ENCODE measurements at regions not wholly inside any gene's neighbourhood (a gene's known extent, or its start where the extent isn't known, plus 50 kb on each side); places are given as distances from the start of the nearest gene placed in this dataset.

- Mint-ChIP-seq H3K27me3 (no peaks in the 10 kb centered on the region), H3K27ac (no peak overlapping the region), H3K4me1 (no peaks in the 10 kb centered on the region), H3K9me3 (peaks cover 5% of the 10 kb centered on the region), H3K4me3 (no peak overlapping the region), H3K36me3 (ENCODE audit: low read depth) (no peaks in the 10 kb centered on the region)
- CTCF ChIA-PET: interaction anchor here (0.7 kb wide), 1 partner anchor 32 kb away, joined by 6 read pairs; no protein-coding TSS in a partner anchor
- POLR2A ChIA-PET: no interaction called here
- DNase-seq: no peak
Observed at GRCh38 chr2:139669675-139670074, 889.5 kb upstream of the NXPH2 start.

- CTCF ChIA-PET: no interaction called here
- DNase-seq: no peak
- peaks cover 18% of the 10 kb centered on the region for H3K9me3 Mint-ChIP-seq
- H3K27ac Mint-ChIP-seq: no peak overlapping the region
- no peaks in the 10 kb centered on the region for H3K4me1 Mint-ChIP-seq
- POLR2A ChIA-PET: no interaction called here
- no peak overlapping the region for H3K4me3 Mint-ChIP-seq
- no peaks in the 10 kb centered on the region for H3K36me3 Mint-ChIP-seq (ENCODE audit: low read depth)
- no peaks in the 10 kb centered on the region for H3K27me3 Mint-ChIP-seq
Observed at GRCh38 chr2:139652385-139652784, 872.2 kb upstream of the NXPH2 start.

- H3K9me3 Mint-ChIP-seq: peaks cover 25% of the 10 kb centered on the region
- H3K27ac Mint-ChIP-seq: no peak overlapping the region
- ChIA-PET CTCF (no interaction called here), POLR2A (no interaction called here)
- DNase-seq: no peak
- no peak overlapping the region for H3K4me3 Mint-ChIP-seq
- no peaks in the 10 kb centered on the region for H3K27me3 Mint-ChIP-seq
- H3K36me3 Mint-ChIP-seq (ENCODE audit: low read depth): no peaks in the 10 kb centered on the region
- no peaks in the 10 kb centered on the region for H3K4me1 Mint-ChIP-seq
Observed at GRCh38 chr2:139645617-139646016, 865.4 kb upstream of the NXPH2 start.

GRCh38 chr2:139643139-139643538, 862.9 kb upstream of the NXPH2 start:
- DNase-seq: no peak
- H3K9me3 Mint-ChIP-seq: peaks cover 11% of the 10 kb centered on the region
- no peaks in the 10 kb centered on the region for H3K36me3 Mint-ChIP-seq (ENCODE audit: low read depth)
- H3K4me1 Mint-ChIP-seq: no peaks in the 10 kb centered on the region
- no peaks in the 10 kb centered on the region for H3K27me3 Mint-ChIP-seq
- ChIA-PET POLR2A (no interaction called here), CTCF (interaction anchor here (0.6 kb wide), 1 partner anchor 293 kb away, joined by 4 read pairs; no protein-coding TSS in a partner anchor)
- no peak overlapping the region for H3K27ac Mint-ChIP-seq
- no peak overlapping the region for H3K4me3 Mint-ChIP-seq

- ChIA-PET POLR2A (no interaction called here), CTCF (no interaction called here)
- Mint-ChIP-seq H3K4me1 (no peaks in the 10 kb centered on the region), H3K27me3 (no peaks in the 10 kb centered on the region), H3K9me3 (peaks cover 5% of the 10 kb centered on the region), H3K36me3 (ENCODE audit: low read depth) (no peaks in the 10 kb centered on the region), H3K4me3 (no peak overlapping the region), H3K27ac (no peak overlapping the region)
- DNase-seq: no peak
Observed at GRCh38 chr2:139631966-139632365, 851.8 kb upstream of the NXPH2 start.

GRCh38 chr2:139628931-139629330, 848.7 kb upstream of the NXPH2 start:
- no peaks in the 10 kb centered on the region for H3K4me1 Mint-ChIP-seq
- no peaks in the 10 kb centered on the region for H3K27me3 Mint-ChIP-seq
- ChIA-PET CTCF (no interaction called here), POLR2A (no interaction called here)
- H3K4me3 Mint-ChIP-seq: no peak overlapping the region
- H3K36me3 Mint-ChIP-seq (ENCODE audit: low read depth): no peaks in the 10 kb centered on the region
- H3K9me3 Mint-ChIP-seq: peaks cover 3% of the 10 kb centered on the region
- no peak overlapping the region for H3K27ac Mint-ChIP-seq
- DNase-seq: no peak

GRCh38 chr2:139626128-139626527, 845.9 kb upstream of the NXPH2 start:
- H3K27me3 Mint-ChIP-seq: no peaks in the 10 kb centered on the region
- DNase-seq: no peak
- no peak overlapping the region for H3K27ac Mint-ChIP-seq
- peaks cover 2% of the 10 kb centered on the region for H3K9me3 Mint-ChIP-seq
- H3K36me3 Mint-ChIP-seq (ENCODE audit: low read depth): no peaks in the 10 kb centered on the region
- H3K4me1 Mint-ChIP-seq: no peaks in the 10 kb centered on the region
- POLR2A ChIA-PET: no interaction called here
- CTCF ChIA-PET: no interaction called here
- no peak overlapping the region for H3K4me3 Mint-ChIP-seq

- Mint-ChIP-seq H3K4me1 (no peaks in the 10 kb centered on the region), H3K27me3 (no peaks in the 10 kb centered on the region), H3K36me3 (ENCODE audit: low read depth) (no peaks in the 10 kb centered on the region), H3K9me3 (peaks cover 4% of the 10 kb centered on the region), H3K27ac (no peak overlapping the region), H3K4me3 (no peak overlapping the region)
- CTCF ChIA-PET: no interaction called here
- POLR2A ChIA-PET: no interaction called here
- DNase-seq: no peak
Observed at GRCh38 chr2:139622691-139623090, 842.5 kb upstream of the NXPH2 start.

DNA sequence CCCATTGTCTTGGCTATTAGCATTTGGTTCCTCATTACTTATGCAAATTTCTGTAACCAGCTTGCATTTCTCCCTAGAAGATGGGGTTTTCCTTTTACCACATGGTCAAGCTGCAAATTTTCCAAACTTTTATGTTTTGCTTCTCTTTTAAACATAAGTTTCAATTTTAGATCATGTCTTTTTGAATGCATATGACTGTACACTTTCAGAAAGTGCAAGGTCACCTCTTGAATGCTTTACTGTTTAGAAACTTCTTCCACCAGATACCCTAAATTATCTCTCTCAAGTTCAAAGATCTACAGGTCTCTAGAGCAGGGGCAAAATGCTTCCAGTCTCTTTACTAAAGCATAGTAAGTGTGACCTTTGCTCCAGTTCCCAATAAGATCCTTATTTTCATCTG, 837.6 kb upstream of the NXPH2 start:
- Mint-ChIP-seq H3K9me3 (peaks cover 4% of the 10 kb centered on the region), H3K4me1 (no peaks in the 10 kb centered on the region), H3K27ac (no peak overlapping the region), H3K4me3 (no peak overlapping the region), H3K36me3 (ENCODE audit: low read depth) (no peaks in the 10 kb centered on the region), H3K27me3 (no peaks in the 10 kb centered on the region)
- ChIA-PET POLR2A (no interaction called here), CTCF (interaction anchor here (0.6 kb wide), 1 partner anchor 127 kb away, joined by 5 read pairs; no protein-coding TSS in a partner anchor)
- DNase-seq: no peak

- ChIA-PET CTCF (no interaction called here), POLR2A (no interaction called here)
- no peaks in the 10 kb centered on the region for H3K36me3 Mint-ChIP-seq (ENCODE audit: low read depth)
- no peak for DNase-seq
- H3K27ac Mint-ChIP-seq: no peak overlapping the region
- no peak overlapping the region for H3K4me3 Mint-ChIP-seq
- no peaks in the 10 kb centered on the region for H3K27me3 Mint-ChIP-seq
- H3K9me3 Mint-ChIP-seq: peaks cover 10% of the 10 kb centered on the region
- H3K4me1 Mint-ChIP-seq: no peaks in the 10 kb centered on the region
Observed at GRCh38 chr2:139613264-139613663, 833.1 kb upstream of the NXPH2 start.

DNA sequence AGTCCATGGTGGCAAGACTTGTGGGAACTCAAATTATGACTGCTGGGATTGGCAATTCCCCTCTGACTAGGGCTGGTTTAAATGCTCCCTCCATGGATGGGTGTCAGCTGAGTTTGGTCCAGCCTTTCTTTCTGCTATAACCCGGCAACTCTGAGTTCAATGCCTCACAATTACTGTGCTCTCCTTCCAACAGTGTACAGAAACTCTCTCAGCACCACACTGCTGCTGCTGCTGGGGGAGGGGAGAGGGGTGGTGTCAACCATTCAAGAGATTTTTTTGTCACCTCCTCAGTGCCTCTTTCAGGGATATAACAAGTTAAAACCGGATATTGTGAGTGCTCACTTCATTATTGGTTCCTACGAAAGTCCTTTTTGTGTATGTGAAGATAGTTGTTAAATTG, 830.3 kb upstream of the NXPH2 start:
- no peak for DNase-seq
- Mint-ChIP-seq H3K9me3 (peaks cover 10% of the 10 kb centered on the region), H3K4me1 (no peaks in the 10 kb centered on the region), H3K4me3 (no peak overlapping the region), H3K27ac (no peak overlapping the region), H3K27me3 (no peaks in the 10 kb centered on the region), H3K36me3 (ENCODE audit: low read depth) (no peaks in the 10 kb centered on the region)
- ChIA-PET CTCF (no interaction called here), POLR2A (no interaction called here)

DNA sequence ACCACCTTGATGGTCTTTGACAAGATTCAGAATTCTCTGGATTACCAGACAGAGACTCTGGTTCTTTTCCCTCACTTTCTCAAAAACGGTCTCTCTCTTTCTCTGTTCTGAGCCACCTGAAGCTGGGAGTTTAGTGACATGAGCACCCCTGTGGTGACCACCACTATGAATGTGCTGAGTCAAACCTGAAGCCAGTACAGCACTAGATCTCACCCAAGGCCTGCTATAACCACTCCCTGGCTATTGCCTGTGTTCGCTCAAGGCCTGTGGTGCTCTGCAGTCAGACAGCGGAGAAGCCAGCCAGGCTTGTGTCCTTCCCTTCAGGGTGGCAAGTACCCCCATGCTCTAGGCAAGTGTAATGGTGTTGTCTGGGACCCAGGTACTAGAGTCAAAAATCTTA, 828.9 kb upstream of the NXPH2 start:
- no peak overlapping the region for H3K4me3 Mint-ChIP-seq
- ChIA-PET CTCF (no interaction called here), POLR2A (no interaction called here)
- no peak overlapping the region for H3K27ac Mint-ChIP-seq
- no peak for DNase-seq
- no peaks in the 10 kb centered on the region for H3K36me3 Mint-ChIP-seq (ENCODE audit: low read depth)
- no peaks in the 10 kb centered on the region for H3K27me3 Mint-ChIP-seq
- H3K9me3 Mint-ChIP-seq: peaks cover 10% of the 10 kb centered on the region
- no peaks in the 10 kb centered on the region for H3K4me1 Mint-ChIP-seq

DNA sequence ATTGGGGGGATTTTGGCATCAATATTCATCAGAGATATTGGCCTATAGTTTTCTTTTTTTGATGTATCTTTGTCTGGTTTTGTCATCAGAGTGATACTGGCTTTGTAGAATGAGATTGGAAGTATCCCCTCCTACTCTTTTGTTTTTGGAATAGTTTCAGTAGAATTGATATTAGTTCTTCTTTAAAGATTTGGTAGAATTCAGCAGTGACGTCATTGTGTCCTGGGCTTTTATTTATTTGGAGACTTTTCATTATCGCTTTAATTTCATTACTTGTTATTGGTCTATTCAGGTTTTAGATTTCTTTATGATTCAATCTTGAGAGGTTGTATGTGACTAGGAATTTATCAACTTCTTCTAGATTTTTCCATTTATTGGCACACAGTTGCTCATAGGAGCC, 825.5 kb upstream of the NXPH2 start:
- ChIA-PET POLR2A (no interaction called here), CTCF (no interaction called here)
- H3K27ac Mint-ChIP-seq: no peak overlapping the region
- no peaks in the 10 kb centered on the region for H3K36me3 Mint-ChIP-seq (ENCODE audit: low read depth)
- H3K27me3 Mint-ChIP-seq: no peaks in the 10 kb centered on the region
- H3K9me3 Mint-ChIP-seq: peaks cover 10% of the 10 kb centered on the region
- no peak for DNase-seq
- H3K4me1 Mint-ChIP-seq: no peaks in the 10 kb centered on the region
- no peak overlapping the region for H3K4me3 Mint-ChIP-seq

DNA sequence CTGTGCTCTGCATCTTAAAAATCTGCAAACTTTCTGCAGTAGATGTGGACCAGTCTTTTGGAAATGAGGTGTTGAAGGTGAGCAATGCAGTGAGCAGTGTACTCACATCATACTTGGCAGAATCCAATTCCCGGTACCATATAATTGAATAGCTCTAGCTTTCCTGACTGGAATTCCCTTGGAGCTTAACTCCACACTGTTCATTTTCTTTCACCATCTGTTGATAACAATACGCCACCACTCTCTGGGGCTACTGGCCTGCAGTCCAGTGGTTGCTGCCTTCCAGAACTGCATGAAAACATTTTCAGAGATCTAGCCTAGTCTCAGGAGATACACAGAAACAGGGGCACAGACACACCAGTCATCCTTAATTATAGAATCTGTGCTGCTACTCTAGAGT, 820.0 kb upstream of the NXPH2 start:
- ChIA-PET POLR2A (no interaction called here), CTCF (no interaction called here)
- DNase-seq: no peak
- Mint-ChIP-seq H3K27me3 (no peaks in the 10 kb centered on the region), H3K4me1 (no peaks in the 10 kb centered on the region), H3K9me3 (peaks cover 7% of the 10 kb centered on the region), H3K27ac (no peak overlapping the region), H3K4me3 (no peak overlapping the region), H3K36me3 (ENCODE audit: low read depth) (no peaks in the 10 kb centered on the region)

DNA sequence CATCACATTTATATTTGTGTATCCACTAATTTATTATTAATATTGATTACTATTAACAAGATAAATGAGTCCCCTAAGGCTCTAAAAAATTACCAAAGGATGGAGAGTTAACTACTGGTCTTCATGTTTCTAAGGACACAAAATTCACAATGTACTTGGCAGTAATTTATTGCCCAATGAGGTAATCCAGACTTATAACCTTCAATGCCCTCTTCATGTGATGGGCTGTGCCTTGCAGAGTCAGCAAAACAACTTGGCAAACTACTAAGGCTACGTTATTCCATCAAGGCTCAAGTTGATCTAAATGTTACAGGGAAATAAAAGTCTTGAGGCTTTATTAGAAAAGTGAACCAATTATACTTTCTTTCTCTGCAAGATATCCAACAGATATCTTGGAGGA, 804.9 kb upstream of the NXPH2 start:
- H3K4me3 Mint-ChIP-seq: no peak overlapping the region
- ChIA-PET POLR2A (no interaction called here), CTCF (no interaction called here)
- H3K4me1 Mint-ChIP-seq: no peaks in the 10 kb centered on the region
- H3K27ac Mint-ChIP-seq: no peak overlapping the region
- no peaks in the 10 kb centered on the region for H3K9me3 Mint-ChIP-seq
- no peak for DNase-seq
- H3K36me3 Mint-ChIP-seq (ENCODE audit: low read depth): no peaks in the 10 kb centered on the region
- no peaks in the 10 kb centered on the region for H3K27me3 Mint-ChIP-seq
